ENCODE measurements at regions not wholly inside any gene's neighbourhood (a gene's known extent, or its start where the extent isn't known, plus 50 kb on each side); places are given as distances from the start of the nearest gene placed in this dataset.

- no peak for TF ChIP-seq CTCF (conservative IDR thresholded peaks at IDR 0.05 in 1 of 2, IDR thresholded peaks at IDR 0.05 in 1 of 2; ENCODE audit: extremely low read depth in 1 of 2, insufficient read depth in 1 of 2, low read depth in 1 of 2, low read length in 2 of 2)
- TF ChIP-seq EZH2 (IDR thresholded peaks at IDR 0.05; ENCODE audit: borderline replicate concordance, low read length), result no peak
Observed at GRCh38 chr16:50924759-50925545, 183.1 kb downstream of the CYLD start.

Measured in mammary epithelial cell (primary cell).